CD4-positive, alpha-beta T cell (primary cell): ENCODE measurements at regions not wholly inside any gene's neighbourhood (a gene's known extent, or its start where the extent isn't known, plus 50 kb on each side); places are given as distances from the start of the nearest gene placed in this dataset.

ENCODE experiments used
- ATAC-seq: fragments of 200-7000 bp; cut with Tn5 transposase; one replicate; pipeline ENCODE4 v1.10.0; 2022; ENCODE audit warnings: mild to moderate bottlenecking; ENCODE audit not compliant: poor library complexity
- CTCF ChIA-PET: fragments of 350-600 bp; sonication (Branson Sonifier 250); formaldehyde crosslinking; loops from one replicate; lab custom pipeline; 2021; ENCODE audit warnings: antibody characterized with exemption, inconsistent platforms; lab: Charles Lee
- POLR2A ChIA-PET: fragments of 350-600 bp; sonication (Branson Sonifier 250); formaldehyde crosslinking; loops from one replicate; lab custom pipeline; 2021; ENCODE audit warnings: antibody characterized with exemption, inconsistent platforms; lab: Charles Lee
- DNase-seq, 14 experiments: peaks; one replicate each; pipeline ENCODE4 v3.0.0-alpha.2; 2013 to 2020; ENCODE audit warnings: mixed read lengths in 2 of 14
- H3K27ac ChIP-seq, 2 donors: one replicate each; pipeline versions ENCODE4 v1.5.1 to v1.7.0; 2013; ENCODE audit warnings: low read length in 2 of 2, low read depth in 1 of 2, mild to moderate bottlenecking in 1 of 2
- H3K27me3 ChIP-seq, 2 experiments: 1 replicate in 1 of 2; 2 replicates in 1 of 2; pipeline versions ENCODE4 v1.6.1 to v1.7.0; 2013; ENCODE audit warnings: low read length in 2 of 2, control low read depth in 1 of 2, mild to moderate bottlenecking in 1 of 2, moderate library complexity in 1 of 2; ENCODE audit not compliant: insufficient read depth in 2 of 2, control insufficient read depth in 1 of 2
- H3K36me3 ChIP-seq: one replicate; pipeline ENCODE4 v1.6.1; 2013; ENCODE audit warnings: low read length, control low read depth; ENCODE audit not compliant: insufficient read depth
- H3K4me1 ChIP-seq: one replicate; pipeline ENCODE4 v1.6.1; 2013; ENCODE audit warnings: low read length, control low read depth; ENCODE audit not compliant: insufficient read depth
- H3K4me3 ChIP-seq: one replicate; pipeline ENCODE4 v1.5.1; 2013; ENCODE audit warnings: mild to moderate bottlenecking, low read length, moderate library complexity
- H3K9me3 ChIP-seq, 2 experiments: 1 replicate in 1 of 2; 2 replicates in 1 of 2; pipeline versions ENCODE4 v1.6.1 to v1.7.0; 2013; ENCODE audit warnings: low read length in 2 of 2, mild to moderate bottlenecking in 2 of 2, control low read depth in 1 of 2, moderate library complexity in 1 of 2; ENCODE audit not compliant: control insufficient read depth in 1 of 2, insufficient read depth in 1 of 2
- H3K27ac Mint-ChIP-seq: one replicate; pipeline ENCODE4 v1.8.0; 2020; ENCODE audit warnings: mixed read lengths
- H3K27me3 Mint-ChIP-seq: one replicate; pipeline ENCODE4 v1.8.0; 2021; ENCODE audit warnings: mixed read lengths
- H3K36me3 Mint-ChIP-seq: one replicate; pipeline ENCODE4 v1.8.0; 2021; ENCODE audit warnings: low read depth, mixed read lengths
- H3K4me1 Mint-ChIP-seq: one replicate; pipeline ENCODE4 v1.8.0; 2021; ENCODE audit warnings: low read depth, mixed read lengths
- H3K4me3 Mint-ChIP-seq: one replicate; pipeline ENCODE4 v1.8.0; 2020; ENCODE audit warnings: mild to moderate bottlenecking, mixed read lengths
- H3K9me3 Mint-ChIP-seq: one replicate; pipeline ENCODE4 v1.8.0; 2020; ENCODE audit warnings: mixed read lengths
- intact Hi-C, 2 experiments: fragments of 100-400 bp; cut with DNase I in 1 of 2; cut with micrococcal nuclease in 1 of 2; formaldehyde crosslinking; loops; one replicate each; pipeline versions ENCODE4 v1.15.1 to v1.9.0; 2023 to 2025; cut with DNase I, micrococcal nuclease
- TF ChIP-seq, protein P1 (sequence below): fragments of 200-600 bp; IDR thresholded peaks from one replicate; pipeline ENCODE4 v1.8.0; 2022; ENCODE audit warnings: antibody characterized with exemption, mild to moderate bottlenecking

DNA sequence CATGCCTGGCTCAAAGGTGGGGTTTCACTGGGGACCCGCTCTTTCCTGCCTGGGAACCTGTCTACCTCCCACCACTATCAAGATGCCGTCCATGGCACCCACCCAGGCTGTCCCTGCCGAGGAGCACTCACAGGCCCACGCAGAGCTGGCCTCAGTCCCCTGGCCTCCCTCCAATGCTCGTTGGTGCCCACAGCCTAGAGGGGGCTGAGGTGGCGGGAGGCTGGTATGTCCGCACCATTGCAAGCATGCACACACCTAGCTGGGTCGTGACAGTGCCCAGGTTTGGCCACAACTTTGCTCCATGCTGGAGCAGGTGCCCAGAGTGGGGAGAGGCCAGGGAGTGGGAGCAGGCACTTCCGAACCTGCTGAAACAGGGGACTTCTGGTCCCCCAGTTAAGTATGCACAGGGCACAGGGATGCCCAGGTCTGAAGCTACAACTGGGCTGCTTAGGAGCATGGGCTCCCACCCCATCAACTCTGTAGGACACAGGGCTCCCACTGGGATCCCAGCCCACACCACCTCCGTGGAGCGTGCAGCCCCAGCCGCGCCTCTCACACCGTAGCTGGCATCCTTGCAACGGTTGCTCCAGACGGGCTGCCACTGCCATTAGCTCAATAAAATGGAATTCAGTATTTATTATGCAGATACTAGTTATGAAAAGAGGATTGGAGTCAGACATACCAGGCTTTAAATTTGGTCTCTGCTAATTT, 1376.1 kb upstream of the TENM3 start:
- Mint-ChIP-seq H3K4me1 (no peaks in the 10 kb centered on the region), H3K9me3 (peaks cover 17% of the 10 kb centered on the region), H3K27ac (no peak overlapping the region), H3K27me3 (no peaks in the 10 kb centered on the region), H3K36me3 (no peaks in the 10 kb centered on the region), H3K4me3 (no peak overlapping the region)
- ATAC-seq (no peak), DNase-seq (no peak)
- intact Hi-C loops, result no loop called here
- TF ChIP-seq, protein P1, sequence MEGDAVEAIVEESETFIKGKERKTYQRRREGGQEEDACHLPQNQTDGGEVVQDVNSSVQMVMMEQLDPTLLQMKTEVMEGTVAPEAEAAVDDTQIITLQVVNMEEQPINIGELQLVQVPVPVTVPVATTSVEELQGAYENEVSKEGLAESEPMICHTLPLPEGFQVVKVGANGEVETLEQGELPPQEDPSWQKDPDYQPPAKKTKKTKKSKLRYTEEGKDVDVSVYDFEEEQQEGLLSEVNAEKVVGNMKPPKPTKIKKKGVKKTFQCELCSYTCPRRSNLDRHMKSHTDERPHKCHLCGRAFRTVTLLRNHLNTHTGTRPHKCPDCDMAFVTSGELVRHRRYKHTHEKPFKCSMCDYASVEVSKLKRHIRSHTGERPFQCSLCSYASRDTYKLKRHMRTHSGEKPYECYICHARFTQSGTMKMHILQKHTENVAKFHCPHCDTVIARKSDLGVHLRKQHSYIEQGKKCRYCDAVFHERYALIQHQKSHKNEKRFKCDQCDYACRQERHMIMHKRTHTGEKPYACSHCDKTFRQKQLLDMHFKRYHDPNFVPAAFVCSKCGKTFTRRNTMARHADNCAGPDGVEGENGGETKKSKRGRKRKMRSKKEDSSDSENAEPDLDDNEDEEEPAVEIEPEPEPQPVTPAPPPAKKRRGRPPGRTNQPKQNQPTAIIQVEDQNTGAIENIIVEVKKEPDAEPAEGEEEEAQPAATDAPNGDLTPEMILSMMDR, result no peak
- CTCF ChIA-PET, result no interaction called here
- Histone ChIP-seq H3K4me1 (no peaks in the 10 kb centered on the region), H3K27me3 (no peaks in the 10 kb centered on the region), H3K4me3 (no peak overlapping the region), H3K9me3 (peaks cover 0 to 19% of the 10 kb centered on the region in 2 experiments), H3K27ac (no peak overlapping the region), H3K36me3 (no peaks in the 10 kb centered on the region)
- POLR2A ChIA-PET, result no interaction called here

DNA sequence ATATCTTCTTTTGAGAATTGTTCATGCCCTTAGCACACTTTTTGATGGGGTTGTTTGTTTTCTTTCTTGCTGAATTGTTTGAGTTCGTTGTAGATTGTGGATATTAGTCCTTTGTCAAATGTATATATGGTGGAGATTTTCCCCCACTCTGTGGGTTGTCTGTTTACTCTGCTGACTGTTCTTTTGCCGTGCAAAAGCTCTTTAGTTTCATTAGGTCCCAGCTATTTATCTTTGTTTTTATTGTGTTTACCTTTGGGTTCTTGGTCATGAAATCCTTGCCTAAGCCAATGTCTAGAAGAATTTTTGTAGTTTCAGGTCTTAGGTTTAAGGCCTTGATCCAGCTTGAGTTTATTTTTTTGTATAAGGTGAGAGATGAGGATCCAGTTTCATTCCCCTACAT, 1372.6 kb upstream of the TENM3 start:
- intact Hi-C loops, result no loop called here
- Histone ChIP-seq H3K4me3 (no peak overlapping the region), H3K36me3 (no peaks in the 10 kb centered on the region), H3K9me3 (peaks cover 0 to 19% of the 10 kb centered on the region in 2 experiments), H3K27me3 (no peaks in the 10 kb centered on the region), H3K27ac (no peak overlapping the region), H3K4me1 (no peaks in the 10 kb centered on the region)
- TF ChIP-seq, protein P1, result no peak
- ChIA-PET CTCF (no interaction called here), POLR2A (no interaction called here)
- H3K4me1 Mint-ChIP-seq, result no peaks in the 10 kb centered on the region
- ATAC-seq (no peak), DNase-seq (no peak)
- no peak overlapping the region for H3K27ac Mint-ChIP-seq
- H3K36me3 Mint-ChIP-seq, result no peaks in the 10 kb centered on the region
- no peaks in the 10 kb centered on the region for H3K27me3 Mint-ChIP-seq
- H3K9me3 Mint-ChIP-seq, result peaks cover 21% of the 10 kb centered on the region
- H3K4me3 Mint-ChIP-seq, result no peak overlapping the region

DNA sequence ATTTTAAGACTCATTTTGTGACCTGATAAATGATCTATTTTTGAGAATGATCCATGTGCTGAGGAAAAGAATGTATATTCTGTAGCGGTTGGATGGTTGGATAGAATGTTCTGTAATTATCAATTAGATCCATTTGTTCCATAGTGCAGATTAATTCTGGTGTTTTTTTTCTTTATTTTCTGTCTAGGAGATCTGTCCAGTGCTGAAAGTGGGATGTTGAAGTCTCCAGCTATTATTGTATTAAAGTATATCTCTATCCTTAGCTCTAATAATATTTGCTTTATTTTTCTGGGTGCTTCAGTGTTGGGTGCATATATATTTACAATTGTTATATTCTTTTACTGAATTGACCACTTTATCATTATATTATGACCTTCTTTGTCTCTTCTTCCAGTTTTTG, 1344.9 kb upstream of the TENM3 start:
- no peak overlapping the region for H3K4me3 ChIP-seq
- peaks cover 5 to 12% of the 10 kb centered on the region in 2 experiments for H3K9me3 ChIP-seq
- TF ChIP-seq, protein P1, result no peak
- H3K27ac ChIP-seq, result no peak overlapping the region
- H3K4me1 Mint-ChIP-seq, result no peaks in the 10 kb centered on the region
- no peak overlapping the region for H3K27ac Mint-ChIP-seq
- H3K9me3 Mint-ChIP-seq, result peaks cover 8% of the 10 kb centered on the region
- H3K27me3 Mint-ChIP-seq, result no peaks in the 10 kb centered on the region
- no peak overlapping the region for H3K4me3 Mint-ChIP-seq
- ChIA-PET POLR2A (no interaction called here), CTCF (no interaction called here)
- intact Hi-C loops, result no loop called here
- no peaks in the 10 kb centered on the region for H3K4me1 ChIP-seq
- H3K36me3 Mint-ChIP-seq, result no peaks in the 10 kb centered on the region
- ATAC-seq (no peak), DNase-seq (no peak)
- H3K36me3 ChIP-seq, result no peaks in the 10 kb centered on the region
- H3K27me3 ChIP-seq, result no peaks in the 10 kb centered on the region
